Activated gamma-delta T cell (primary cell): ENCODE measurements at regions not wholly inside any gene's neighbourhood (a gene's known extent, or its start where the extent isn't known, plus 50 kb on each side); places are given as distances from the start of the nearest gene placed in this dataset.
"Not testable (repeated sequence)": the region's sequence is repeated elsewhere in the genome, so short reads cannot be mapped to it uniquely, and the experiment has no call there.

ENCODE experiments used
- DNase-seq: peaks from one replicate; lab custom pipeline; 2025; lab: John Stamatoyannopoulos, UW

- DNase-seq: no peak
Measured at GRCh38 chr6:137709424-137710236, 157.4 kb upstream of the TNFAIP3 start.

- no peak for DNase-seq
Measured at GRCh38 chr6:137711972-137712371, 155.1 kb upstream of the TNFAIP3 start.

- DNase-seq: no peak
Measured at GRCh38 chr6:137712587-137712986, 154.5 kb upstream of the TNFAIP3 start.

GRCh38 chr6:137715589-137716045 is 151.4 kb upstream of the TNFAIP3 start:
- DNase-seq: no peak

- DNase-seq: no peak
Measured at GRCh38 chr6:137717074-137718073, 149.7 kb upstream of the TNFAIP3 start.

- not testable (repeated sequence) for DNase-seq
Measured at GRCh38 chr6:137718903-137719302, 148.2 kb upstream of the TNFAIP3 start.

GRCh38 chr6:137722749-137723272 is 144.2 kb upstream of the TNFAIP3 start:
- DNase-seq: no peak

GRCh38 chr6:137723273-137724017 is 143.6 kb upstream of the TNFAIP3 start:
- DNase-seq: no peak

GRCh38 chr6:137724018-137724403 is 143.0 kb upstream of the TNFAIP3 start:
- no peak for DNase-seq

- DNase-seq: no peak
Measured at GRCh38 chr6:137724495-137725211, 142.4 kb upstream of the TNFAIP3 start.

- no peak for DNase-seq
Measured at GRCh38 chr6:137725949-137726348, 141.1 kb upstream of the TNFAIP3 start.

- no peak for DNase-seq
Measured at GRCh38 chr6:137726582-137726981, 140.5 kb upstream of the TNFAIP3 start.

GRCh38 chr6:137727216-137727765 is 139.8 kb upstream of the TNFAIP3 start:
- DNase-seq: no peak

- DNase-seq: no peak
Measured at GRCh38 chr6:137728386-137729349, 138.4 kb upstream of the TNFAIP3 start.

GRCh38 chr6:137729866-137730629 is 137.0 kb upstream of the TNFAIP3 start:
- DNase-seq: no peak

GRCh38 chr6:137731600-137731959 is 135.5 kb upstream of the TNFAIP3 start:
- no peak for DNase-seq

- no peak for DNase-seq
Measured at GRCh38 chr6:137731960-137732616, 135.0 kb upstream of the TNFAIP3 start.

GRCh38 chr6:137733372-137733771 is 133.7 kb upstream of the TNFAIP3 start:
- DNase-seq: no peak
